DOHH2 (cell line): ENCODE measurements at regions not wholly inside any gene's neighbourhood (a gene's known extent, or its start where the extent isn't known, plus 50 kb on each side); places are given as distances from the start of the nearest gene placed in this dataset.

Source experiments
- EZH2phosphoT487 ChIP-seq: fragments of 200-600 bp; sonication (generic); IDR thresholded peaks from 2 replicates; pipeline ENCODE4 v1.6.1; 2017; ENCODE audit warnings: borderline replicate concordance, mild to moderate bottlenecking, antibody characterized with exemption, low read length, moderate library complexity, mixed read lengths
- TF ChIP-seq, protein P1 (sequence below): fragments of 200-600 bp; sonication (generic); IDR thresholded peaks from one replicate; pipeline ENCODE4 v1.5.1; 2014; ENCODE audit warnings: antibody characterized with exemption, mild to moderate bottlenecking, low read depth, low read length; ENCODE audit not compliant: poor library complexity, severe bottlenecking

DNA sequence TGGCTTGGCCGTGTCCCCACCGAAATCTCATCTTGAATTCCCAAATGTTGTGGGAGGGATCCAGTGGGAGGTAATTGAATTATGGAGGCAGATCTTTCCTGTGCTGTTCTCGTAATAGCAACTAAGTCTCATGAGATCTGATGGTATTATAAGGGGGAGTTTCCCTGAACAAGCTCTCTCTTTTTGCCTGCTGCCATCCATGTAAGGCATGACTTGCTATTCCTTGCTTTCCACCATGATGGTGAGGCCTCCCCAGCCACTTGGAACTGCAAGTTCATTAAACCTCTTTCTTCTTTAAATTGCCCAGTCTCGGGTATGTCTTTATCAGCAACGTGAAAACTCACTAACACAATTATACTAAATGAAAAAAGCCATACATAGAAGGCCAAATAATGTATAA lies 101.3 kb upstream of the LYPLAL1 start:
- TF ChIP-seq, protein P1, sequence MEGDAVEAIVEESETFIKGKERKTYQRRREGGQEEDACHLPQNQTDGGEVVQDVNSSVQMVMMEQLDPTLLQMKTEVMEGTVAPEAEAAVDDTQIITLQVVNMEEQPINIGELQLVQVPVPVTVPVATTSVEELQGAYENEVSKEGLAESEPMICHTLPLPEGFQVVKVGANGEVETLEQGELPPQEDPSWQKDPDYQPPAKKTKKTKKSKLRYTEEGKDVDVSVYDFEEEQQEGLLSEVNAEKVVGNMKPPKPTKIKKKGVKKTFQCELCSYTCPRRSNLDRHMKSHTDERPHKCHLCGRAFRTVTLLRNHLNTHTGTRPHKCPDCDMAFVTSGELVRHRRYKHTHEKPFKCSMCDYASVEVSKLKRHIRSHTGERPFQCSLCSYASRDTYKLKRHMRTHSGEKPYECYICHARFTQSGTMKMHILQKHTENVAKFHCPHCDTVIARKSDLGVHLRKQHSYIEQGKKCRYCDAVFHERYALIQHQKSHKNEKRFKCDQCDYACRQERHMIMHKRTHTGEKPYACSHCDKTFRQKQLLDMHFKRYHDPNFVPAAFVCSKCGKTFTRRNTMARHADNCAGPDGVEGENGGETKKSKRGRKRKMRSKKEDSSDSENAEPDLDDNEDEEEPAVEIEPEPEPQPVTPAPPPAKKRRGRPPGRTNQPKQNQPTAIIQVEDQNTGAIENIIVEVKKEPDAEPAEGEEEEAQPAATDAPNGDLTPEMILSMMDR = no peak
- TF ChIP-seq EZH2phosphoT487 = no peak
